ENCODE measurements at regions not wholly inside any gene's neighbourhood (a gene's known extent, or its start where the extent isn't known, plus 50 kb on each side); places are given as distances from the start of the nearest gene placed in this dataset.
"Not testable (repeated sequence)": the region's sequence is repeated elsewhere in the genome, so short reads cannot be mapped to it uniquely, and the experiment has no call there.

GRCh38 chr1:228885845-228886244, 150.6 kb downstream of the RHOU start:
- no peak overlapping the region for H3K4me3 ChIP-seq
- DNase-seq (no peak), ATAC-seq (no peak)
- no peaks in the 10 kb centered on the region for H3K9me3 ChIP-seq
- H3K36me3 ChIP-seq = no peaks in the 10 kb centered on the region
- no peak for TF ChIP-seq CTCF (IDR thresholded peaks at IDR 0.05)
- intact Hi-C loops (cut with DNase I) = no loop called here
- no peaks in the 10 kb centered on the region for H3K27me3 ChIP-seq
- no peaks in the 10 kb centered on the region for H3K4me1 ChIP-seq
- H3K27ac ChIP-seq = no peak overlapping the region

- H3K27ac ChIP-seq = no peak overlapping the region
- H3K36me3 ChIP-seq = no peaks in the 10 kb centered on the region
- no peaks in the 10 kb centered on the region for H3K4me1 ChIP-seq
- no peaks in the 10 kb centered on the region for H3K27me3 ChIP-seq
- no peak for ATAC-seq
- H3K4me3 ChIP-seq = no peak overlapping the region
- no peaks in the 10 kb centered on the region for H3K9me3 ChIP-seq
- intact Hi-C loops (cut with DNase I) = no loop called here
- TF ChIP-seq CTCF (IDR thresholded peaks at IDR 0.05) = no peak
- DNase-seq = no peak
These were observed 151.8 kb downstream of the RHOU start for GRCh38 chr1:228887101-228887500.

GRCh38 chr1:228887960-228888359, 152.7 kb downstream of the RHOU start:
- DNase-seq = no peak
- H3K9me3 ChIP-seq = no peaks in the 10 kb centered on the region
- intact Hi-C loops (cut with DNase I) = no loop called here
- no peaks in the 10 kb centered on the region for H3K36me3 ChIP-seq
- ATAC-seq = no peak
- no peak overlapping the region for H3K4me3 ChIP-seq
- no peaks in the 10 kb centered on the region for H3K4me1 ChIP-seq
- TF ChIP-seq CTCF (IDR thresholded peaks at IDR 0.05) = no peak
- H3K27me3 ChIP-seq = no peaks in the 10 kb centered on the region
- H3K27ac ChIP-seq = no peak overlapping the region

- no peaks in the 10 kb centered on the region for H3K27me3 ChIP-seq
- no peaks in the 10 kb centered on the region for H3K9me3 ChIP-seq
- no peak overlapping the region for H3K27ac ChIP-seq
- H3K4me3 ChIP-seq = no peak overlapping the region
- no peaks in the 10 kb centered on the region for H3K36me3 ChIP-seq
- intact Hi-C loops (cut with DNase I) = no loop called here
- TF ChIP-seq CTCF (IDR thresholded peaks at IDR 0.05) = no peak
- no peaks in the 10 kb centered on the region for H3K4me1 ChIP-seq
- DNase-seq = no peak
- ATAC-seq = peak; percentile 57
These were observed 154.0 kb downstream of the RHOU start for GRCh38 chr1:228889289-228889688.

- ATAC-seq (no peak), DNase-seq (no peak)
- intact Hi-C loops (cut with DNase I) = no loop called here
- TF ChIP-seq CTCF (IDR thresholded peaks at IDR 0.05) = no peak
- H3K36me3 ChIP-seq = no peaks in the 10 kb centered on the region
- H3K9me3 ChIP-seq = no peaks in the 10 kb centered on the region
- H3K27ac ChIP-seq = no peak overlapping the region
- no peaks in the 10 kb centered on the region for H3K4me1 ChIP-seq
- H3K27me3 ChIP-seq = no peaks in the 10 kb centered on the region
- H3K4me3 ChIP-seq = no peak overlapping the region
These were observed 156.2 kb downstream of the RHOU start for GRCh38 chr1:228891272-228892034.

- ATAC-seq; H3K9me3 ChIP-seq; H3K4me1 ChIP-seq; intact Hi-C loops (cut with DNase I); H3K27me3 ChIP-seq; H3K4me3 ChIP-seq; H3K36me3 ChIP-seq; H3K27ac ChIP-seq; DNase-seq: not testable (repeated sequence)
These were observed 156.9 kb downstream of the RHOU start for GRCh38 chr1:228892200-228892599.

All from upper lobe of right lung (tissue), 1 donor.